ENCODE measurements at regions not wholly inside any gene's neighbourhood (a gene's known extent, or its start where the extent isn't known, plus 50 kb on each side); places are given as distances from the start of the nearest gene placed in this dataset.

DNA sequence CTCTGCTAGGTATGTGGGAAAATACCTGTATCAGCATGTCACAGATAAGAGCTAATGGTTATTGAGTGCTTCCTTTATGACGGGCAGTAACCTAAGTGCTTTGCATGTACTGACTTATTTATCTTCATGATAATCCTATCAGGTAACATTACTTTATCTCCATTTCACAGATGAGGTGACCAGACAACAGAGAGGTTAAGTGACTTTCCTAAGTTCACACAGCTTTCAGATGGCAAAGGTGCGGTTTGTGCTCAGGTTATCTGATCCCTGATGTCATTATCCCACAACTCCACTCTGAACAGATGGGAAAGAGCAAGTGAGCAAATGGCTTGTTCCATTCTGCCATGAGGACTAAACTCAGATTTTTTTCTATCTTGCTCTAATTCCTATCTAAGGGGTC, 217.0 kb upstream of the PODXL start:
- DNase-seq (ENCODE audit: low spot score in 2 of 2) = no peak
- no peak for TF ChIP-seq EP300 (IDR thresholded peaks at IDR 0.05)

DNA sequence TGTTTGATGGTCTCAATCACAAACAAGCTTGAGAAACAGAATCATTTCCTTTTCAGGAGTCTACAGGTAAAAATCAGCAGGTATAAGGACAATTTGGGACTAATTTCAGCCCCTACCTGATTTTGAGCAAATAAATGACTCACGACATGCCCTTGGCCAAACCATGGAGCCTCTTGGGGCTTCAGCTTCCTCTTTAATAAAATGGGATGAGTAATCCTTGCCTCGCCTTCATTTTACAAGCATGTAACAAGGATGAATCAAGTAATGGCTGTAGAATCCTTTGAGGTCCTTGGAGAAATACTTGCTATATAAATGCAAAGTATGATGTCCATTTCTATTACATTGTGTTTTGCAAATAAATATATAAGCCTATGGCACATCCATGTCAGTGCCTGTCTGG, 212.8 kb upstream of the PODXL start:
- no peak for DNase-seq (ENCODE audit: low spot score in 2 of 2)
- WGBS, 2 donors = 44 to 62% methylated on average over 2 of the region's 2 CpGs
- Histone ChIP-seq H3K27ac (no peak overlapping the region), H3K27me3 (no peaks in the 10 kb centered on the region), H3K4me1 (no peaks in the 10 kb centered on the region), H3K9me3 (no peaks in the 10 kb centered on the region), H3K4me3 (no peak overlapping the region), H3K36me3 (no peaks in the 10 kb centered on the region)
- TF ChIP-seq EP300 (IDR thresholded peaks at IDR 0.05) (no peak), POLR2A (IDR thresholded peaks at IDR 0.05) (no peak)
- TF ChIP-seq, protein P1, sequence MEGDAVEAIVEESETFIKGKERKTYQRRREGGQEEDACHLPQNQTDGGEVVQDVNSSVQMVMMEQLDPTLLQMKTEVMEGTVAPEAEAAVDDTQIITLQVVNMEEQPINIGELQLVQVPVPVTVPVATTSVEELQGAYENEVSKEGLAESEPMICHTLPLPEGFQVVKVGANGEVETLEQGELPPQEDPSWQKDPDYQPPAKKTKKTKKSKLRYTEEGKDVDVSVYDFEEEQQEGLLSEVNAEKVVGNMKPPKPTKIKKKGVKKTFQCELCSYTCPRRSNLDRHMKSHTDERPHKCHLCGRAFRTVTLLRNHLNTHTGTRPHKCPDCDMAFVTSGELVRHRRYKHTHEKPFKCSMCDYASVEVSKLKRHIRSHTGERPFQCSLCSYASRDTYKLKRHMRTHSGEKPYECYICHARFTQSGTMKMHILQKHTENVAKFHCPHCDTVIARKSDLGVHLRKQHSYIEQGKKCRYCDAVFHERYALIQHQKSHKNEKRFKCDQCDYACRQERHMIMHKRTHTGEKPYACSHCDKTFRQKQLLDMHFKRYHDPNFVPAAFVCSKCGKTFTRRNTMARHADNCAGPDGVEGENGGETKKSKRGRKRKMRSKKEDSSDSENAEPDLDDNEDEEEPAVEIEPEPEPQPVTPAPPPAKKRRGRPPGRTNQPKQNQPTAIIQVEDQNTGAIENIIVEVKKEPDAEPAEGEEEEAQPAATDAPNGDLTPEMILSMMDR (IDR thresholded peaks at IDR 0.05) = no peak

More for the DNA sequence above, 217.0 kb upstream of the PODXL start:
- H3K9me3 ChIP-seq = no peaks in the 10 kb centered on the region
- H3K36me3 ChIP-seq = no peaks in the 10 kb centered on the region
- H3K27me3 ChIP-seq = no peaks in the 10 kb centered on the region
- H3K27ac ChIP-seq = no peak overlapping the region
- 67 to 76% methylated on average over 2 of the region's 2 CpGs for WGBS, 2 donors
- H3K4me3 ChIP-seq = no peak overlapping the region
- no peaks in the 10 kb centered on the region for H3K4me1 ChIP-seq

DNA sequence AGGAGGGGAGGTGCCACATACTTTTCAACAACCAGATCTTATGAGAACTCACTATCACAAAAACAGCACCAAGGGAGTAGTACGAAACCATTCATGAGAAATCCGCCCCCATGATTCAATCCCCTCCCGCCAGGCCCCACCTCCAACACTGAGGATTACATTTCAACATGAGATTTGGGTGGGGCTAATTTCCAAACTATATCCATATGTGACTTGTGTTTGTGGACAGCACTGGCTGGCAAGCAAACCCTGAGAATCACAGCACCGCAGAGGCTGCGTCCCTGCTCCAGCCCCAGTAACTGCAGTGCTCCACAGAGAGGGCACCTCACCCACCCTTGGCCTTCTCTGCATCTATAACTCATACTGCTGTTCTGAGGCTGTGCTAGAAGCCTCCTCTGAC, 211.2 kb upstream of the PODXL start:
- no peak overlapping the region for H3K27ac ChIP-seq
- no peaks in the 10 kb centered on the region for H3K36me3 ChIP-seq
- WGBS, 2 donors = 76 to 91% methylated on average over 5 of the region's 5 CpGs
- TF ChIP-seq POLR2A (IDR thresholded peaks at IDR 0.05) = no peak
- no peak for TF ChIP-seq EP300 (IDR thresholded peaks at IDR 0.05)
- TF ChIP-seq, protein P1 (IDR thresholded peaks at IDR 0.05) = no peak
- peaks cover 0 to 7% (median 0%) of the 10 kb centered on the region in 4 donors for H3K9me3 ChIP-seq
- H3K4me1 ChIP-seq = no peaks in the 10 kb centered on the region
- no peaks in the 10 kb centered on the region for H3K27me3 ChIP-seq
- no peak for DNase-seq (ENCODE audit: low spot score in 2 of 2)
- H3K4me3 ChIP-seq = no peak overlapping the region

DNA sequence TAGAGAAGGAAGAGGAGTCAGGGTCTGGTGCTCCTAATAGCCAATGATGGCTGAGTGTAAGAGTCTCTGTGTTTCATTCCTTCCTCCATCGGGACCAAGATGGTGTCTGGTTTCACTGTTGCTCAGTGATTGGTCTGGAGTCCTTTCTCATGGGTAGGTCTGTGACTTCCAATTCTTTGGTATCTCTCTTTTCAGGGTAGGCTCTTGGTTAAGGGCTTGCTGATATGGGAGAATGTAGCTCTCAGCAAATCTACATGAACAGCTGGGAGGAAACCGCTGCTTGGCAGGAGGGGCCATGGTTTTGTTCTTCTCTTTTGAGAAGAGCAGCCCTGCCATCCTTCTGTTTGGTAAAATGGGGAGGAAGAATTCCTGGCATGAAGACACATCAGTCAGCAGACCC, 209.1 kb upstream of the PODXL start:
- DNase-seq (ENCODE audit: low spot score in 2 of 2) = no peak
- 59% methylated on average over 2 of the region's 2 CpGs for WGBS, 2 donors
- TF ChIP-seq EP300 (IDR thresholded peaks at IDR 0.05) = no peak
- no peak for TF ChIP-seq POLR2A (IDR thresholded peaks at IDR 0.05)
- TF ChIP-seq, protein P1 (IDR thresholded peaks at IDR 0.05) = no peak
- H3K4me1 ChIP-seq = no peaks in the 10 kb centered on the region
- no peak overlapping the region for H3K4me3 ChIP-seq
- no peaks in the 10 kb centered on the region for H3K36me3 ChIP-seq
- no peak overlapping the region for H3K27ac ChIP-seq
- no peaks in the 10 kb centered on the region for H3K27me3 ChIP-seq
- peaks cover 0 to 11% (median 0%) of the 10 kb centered on the region in 4 donors for H3K9me3 ChIP-seq

DNA sequence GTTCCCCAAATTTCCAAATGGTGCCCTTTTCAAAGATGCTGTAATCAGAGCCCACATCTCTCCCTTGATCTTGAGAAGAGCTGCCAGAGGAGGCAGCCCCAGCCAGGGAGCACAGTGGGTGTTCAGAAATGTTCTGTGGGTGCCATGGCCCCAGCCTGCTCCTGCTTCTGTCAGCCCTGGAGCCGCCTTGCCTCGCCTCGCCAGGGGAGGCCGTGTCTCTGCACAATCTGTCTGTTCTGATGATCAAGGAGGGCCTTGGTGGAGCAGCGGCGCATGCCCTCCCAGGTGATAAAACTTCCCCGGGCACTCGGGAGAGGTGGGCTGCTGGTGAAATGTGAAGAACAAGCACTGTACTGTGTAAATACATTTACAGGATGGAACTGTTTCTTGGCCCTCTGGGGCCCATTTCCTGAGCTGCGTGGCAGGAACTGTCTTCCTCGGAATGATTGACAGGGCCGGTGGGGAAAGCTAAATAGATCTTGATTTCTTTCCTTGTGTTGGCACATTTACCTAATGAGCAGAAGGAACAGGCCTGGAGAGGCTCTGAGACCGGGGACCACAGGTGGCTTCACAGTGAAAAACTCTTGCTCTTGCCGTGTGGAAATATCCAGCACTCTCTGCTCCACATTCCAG, 207.8 kb upstream of the PODXL start:
- Histone ChIP-seq H3K9me3 (peaks cover 0 to 11% (median 0%) of the 10 kb centered on the region in 4 donors), H3K4me1 (no peaks in the 10 kb centered on the region), H3K4me3 (no peak overlapping the region), H3K27ac (no peak overlapping the region), H3K36me3 (no peaks in the 10 kb centered on the region), H3K27me3 (no peaks in the 10 kb centered on the region)
- no peak for TF ChIP-seq EP300 (IDR thresholded peaks at IDR 0.05)
- TF ChIP-seq, protein P1 (IDR thresholded peaks at IDR 0.05) = no peak
- TF ChIP-seq POLR2A (IDR thresholded peaks at IDR 0.05) = no peak
- WGBS, 2 donors = 64 to 73% methylated on average over 13 of the region's 13 CpGs
- no peak for DNase-seq (ENCODE audit: low spot score in 2 of 2)
